GM21447 (cell line): ENCODE measurements at regions not wholly inside any gene's neighbourhood (a gene's known extent, or its start where the extent isn't known, plus 50 kb on each side); places are given as distances from the start of the nearest gene placed in this dataset.
"Not testable (repeated sequence)": the region's sequence is repeated elsewhere in the genome, so short reads cannot be mapped to it uniquely, and the experiment has no call there.

Experiments
- ATAC-seq: cut with Tn5 transposase; IDR thresholded peaks from one replicate; pipeline ENCODE4 v1.9.1; 2021; ENCODE audit not compliant: unreplicated experiment

DNA sequence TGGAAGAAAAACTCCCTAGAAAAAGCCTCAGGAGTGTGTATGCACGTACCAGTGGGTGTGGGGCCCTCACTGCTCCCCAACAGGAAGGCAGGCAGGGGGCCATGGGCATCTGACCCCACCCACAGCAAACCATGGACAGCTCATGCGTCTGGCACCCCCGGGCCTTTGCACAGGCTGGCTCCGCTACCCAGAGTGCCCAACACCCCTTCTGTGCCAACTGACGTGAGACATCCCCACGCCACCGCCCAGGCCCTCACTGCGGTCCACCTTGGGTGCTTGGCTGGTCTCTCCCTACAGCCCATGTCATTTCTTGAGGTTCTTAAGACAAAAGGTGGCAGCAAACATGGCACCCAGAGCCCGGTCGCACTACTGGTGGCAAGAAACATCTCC, 91.4 kb downstream of the NCOR2 start:
- ATAC-seq = no peak

DNA sequence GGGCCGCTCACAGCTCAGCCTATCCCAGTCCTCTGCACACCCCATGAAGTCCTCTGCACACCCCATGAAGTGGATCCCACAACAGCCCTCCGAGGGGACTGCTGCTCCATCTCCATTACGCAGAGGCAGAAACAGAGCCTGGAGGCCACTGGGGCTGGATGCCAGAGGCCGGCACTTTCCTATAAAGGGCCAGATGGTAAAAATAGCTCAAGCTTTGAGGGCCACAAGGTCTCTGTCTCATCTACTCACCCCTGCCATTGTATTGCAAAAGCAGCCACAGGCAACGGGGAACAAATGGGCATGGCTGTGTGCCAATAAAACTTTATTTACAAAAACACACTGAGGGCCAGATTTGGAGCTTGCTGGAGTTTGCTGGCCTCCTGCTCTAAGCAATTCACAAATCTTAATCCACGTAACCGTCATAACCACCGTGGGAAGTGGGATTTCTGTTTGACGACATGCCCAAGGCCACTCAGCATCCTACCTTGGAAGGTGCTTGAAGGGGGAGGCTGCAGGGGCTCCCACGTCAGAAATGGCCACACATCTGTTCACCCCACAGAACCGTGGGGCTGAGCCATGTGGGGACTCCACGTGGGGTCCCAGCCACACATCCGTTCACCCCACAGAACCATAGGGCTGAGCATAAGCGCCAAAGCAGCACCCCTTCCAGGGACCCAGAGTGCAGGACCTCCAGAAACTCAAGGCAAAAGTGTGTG, 92.0 kb downstream of the NCOR2 start:
- ATAC-seq = no peak

DNA sequence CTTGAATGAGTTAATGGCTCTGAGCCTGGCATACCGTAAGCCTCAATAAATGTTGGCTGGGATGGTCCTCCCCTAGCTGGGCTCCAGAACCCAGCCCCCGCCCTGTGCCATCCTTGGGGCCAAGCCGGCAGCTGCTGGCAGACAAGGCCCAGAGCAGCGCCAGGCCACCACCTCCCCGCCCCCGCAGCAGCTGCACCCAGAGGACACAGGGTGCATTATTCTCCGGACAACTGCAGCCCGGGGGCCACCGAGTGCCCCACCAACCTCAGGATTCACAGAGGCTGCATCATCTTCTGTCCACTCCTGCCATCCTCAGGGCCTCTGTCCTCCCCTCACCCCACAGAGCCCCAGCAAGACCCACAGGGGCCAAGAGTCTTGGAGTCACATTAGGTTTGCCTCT, 92.7 kb downstream of the NCOR2 start:
- no peak for ATAC-seq

DNA sequence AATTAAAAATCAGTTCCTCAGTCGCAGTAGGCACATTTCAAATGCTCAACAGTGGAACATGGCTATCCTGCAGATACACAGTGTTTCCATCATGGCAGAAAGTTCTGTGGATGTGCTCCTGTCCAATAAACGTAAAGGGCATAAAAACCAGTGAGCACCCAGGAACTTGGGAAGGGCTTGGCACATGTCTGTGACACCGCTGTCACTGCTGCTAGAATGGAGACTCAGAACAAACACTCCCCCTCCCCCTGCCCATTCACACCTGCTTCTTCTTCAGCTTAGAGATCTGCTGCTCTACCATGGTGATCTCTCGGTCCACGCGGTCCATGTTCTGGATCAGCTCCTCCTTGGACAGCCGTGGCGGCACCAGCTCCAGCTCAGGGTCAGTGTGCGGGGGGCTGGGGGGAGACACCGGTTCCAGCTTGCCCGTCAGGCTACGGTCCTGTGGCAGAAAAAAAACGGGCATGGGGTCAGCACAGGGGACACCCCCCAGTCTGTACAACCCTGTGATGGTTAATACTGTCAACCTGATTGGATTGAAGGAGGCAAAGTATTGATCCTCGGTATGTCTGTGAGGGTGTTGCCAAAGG, 94.6 kb downstream of the NCOR2 start:
- no peak for ATAC-seq

DNA sequence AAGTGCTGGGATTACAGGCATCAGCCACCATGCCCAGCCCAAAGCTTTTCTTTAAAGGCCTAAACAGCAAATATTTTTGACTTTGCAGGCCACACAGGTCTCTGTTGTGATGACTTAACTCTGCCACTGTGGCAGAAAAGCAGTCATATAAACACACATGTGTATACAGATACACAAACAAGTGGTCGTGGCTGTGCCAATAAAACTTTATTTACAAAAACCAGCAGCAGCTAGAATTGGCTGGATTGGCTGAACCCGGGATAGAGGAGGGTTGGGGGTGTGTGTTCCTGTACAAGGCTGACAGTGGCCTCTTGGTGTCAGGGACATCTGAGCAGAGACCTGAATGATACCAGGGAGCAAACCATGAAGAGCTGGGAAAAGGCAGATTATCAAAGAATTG, 95.6 kb downstream of the NCOR2 start:
- no peak for ATAC-seq

DNA sequence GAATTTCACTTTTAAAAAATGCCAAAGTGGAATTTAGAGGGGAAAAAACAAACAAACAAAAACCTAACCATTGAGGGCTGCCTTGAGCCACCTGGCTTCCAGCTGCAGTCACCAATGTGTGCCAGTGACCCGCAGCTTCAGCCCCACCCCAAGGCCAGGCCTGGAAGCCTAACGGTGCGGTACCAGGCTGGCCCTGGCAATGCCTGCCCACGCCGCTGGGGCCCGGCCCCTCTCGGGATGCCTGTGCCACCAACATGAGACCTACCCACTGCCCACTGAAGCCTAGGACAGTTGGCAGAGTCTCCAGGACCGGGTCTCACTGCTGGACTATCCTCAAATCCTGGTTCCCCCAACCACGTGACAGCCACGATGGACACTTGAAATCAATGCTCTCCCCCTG, 96.6 kb downstream of the NCOR2 start:
- no peak for ATAC-seq

DNA sequence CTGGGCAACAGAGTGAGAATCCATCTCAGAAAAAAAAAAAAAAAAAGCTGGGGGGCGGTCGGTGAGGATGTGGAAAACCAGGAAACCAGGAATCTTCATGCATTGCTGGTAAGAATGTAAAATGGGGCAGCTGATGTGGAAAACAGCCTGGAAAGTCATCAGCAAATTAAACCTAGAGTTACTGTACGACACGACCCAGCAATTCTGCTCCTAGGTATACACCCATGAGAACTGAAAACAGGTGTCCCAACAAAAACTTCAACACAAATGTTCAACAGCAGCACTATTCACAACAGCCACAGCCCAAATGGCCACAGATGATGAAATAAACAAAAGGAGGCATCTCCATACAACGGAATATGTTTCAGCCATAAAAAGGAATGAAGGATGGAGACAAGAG, 97.3 kb downstream of the NCOR2 start:
- no peak for ATAC-seq

DNA sequence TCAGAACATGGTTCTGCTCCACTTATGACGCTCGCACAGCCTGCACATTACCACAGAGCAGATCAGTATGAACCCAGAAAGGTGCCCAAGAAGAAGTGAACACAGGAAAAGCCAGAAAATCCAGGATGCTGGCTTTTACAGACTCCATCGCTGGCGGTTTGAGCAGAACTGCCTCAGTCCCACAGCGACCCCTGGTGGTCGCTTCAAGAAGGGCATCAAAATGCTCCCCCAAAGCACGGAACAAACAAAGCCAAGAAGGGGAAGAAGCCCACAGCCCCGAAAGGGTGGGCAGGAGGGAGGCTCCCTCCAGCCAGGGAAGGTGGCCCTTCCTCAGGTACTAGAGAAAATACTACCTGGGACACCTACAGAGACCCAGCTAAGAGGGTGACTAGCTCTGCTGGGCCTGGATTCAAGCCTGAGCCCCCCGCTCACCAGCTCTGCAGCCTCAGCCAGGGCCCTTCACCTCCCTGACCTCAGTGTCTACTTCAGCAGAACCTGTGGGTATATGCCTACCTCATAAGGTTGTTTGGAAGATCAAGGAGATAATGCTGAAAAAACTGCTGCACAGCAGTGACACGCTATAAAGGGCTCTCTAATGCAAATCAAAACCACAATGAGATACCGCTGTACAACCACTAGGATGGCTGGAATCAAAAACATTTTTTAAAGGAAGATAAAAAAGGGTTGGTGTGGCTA, 98.1 kb downstream of the NCOR2 start:
- no peak for ATAC-seq

DNA sequence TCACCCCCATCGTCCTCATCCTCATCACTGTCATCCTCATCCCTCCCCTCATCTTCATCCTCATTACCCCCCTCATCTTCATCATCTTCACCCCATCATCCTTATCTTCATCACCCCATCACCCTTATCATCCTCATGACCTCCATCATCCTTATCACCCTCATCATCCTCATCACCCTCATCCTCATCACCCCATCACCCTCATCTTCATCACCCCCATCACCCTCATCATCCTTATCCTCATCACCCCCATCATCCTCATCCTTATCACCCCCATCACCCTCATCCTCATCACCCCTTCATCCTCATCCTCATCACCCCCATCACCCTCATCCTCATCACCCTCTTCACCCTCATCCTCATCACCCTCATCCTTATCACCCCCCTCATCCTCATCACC, 99.9 kb downstream of the NCOR2 start:
- not testable (repeated sequence) for ATAC-seq

DNA sequence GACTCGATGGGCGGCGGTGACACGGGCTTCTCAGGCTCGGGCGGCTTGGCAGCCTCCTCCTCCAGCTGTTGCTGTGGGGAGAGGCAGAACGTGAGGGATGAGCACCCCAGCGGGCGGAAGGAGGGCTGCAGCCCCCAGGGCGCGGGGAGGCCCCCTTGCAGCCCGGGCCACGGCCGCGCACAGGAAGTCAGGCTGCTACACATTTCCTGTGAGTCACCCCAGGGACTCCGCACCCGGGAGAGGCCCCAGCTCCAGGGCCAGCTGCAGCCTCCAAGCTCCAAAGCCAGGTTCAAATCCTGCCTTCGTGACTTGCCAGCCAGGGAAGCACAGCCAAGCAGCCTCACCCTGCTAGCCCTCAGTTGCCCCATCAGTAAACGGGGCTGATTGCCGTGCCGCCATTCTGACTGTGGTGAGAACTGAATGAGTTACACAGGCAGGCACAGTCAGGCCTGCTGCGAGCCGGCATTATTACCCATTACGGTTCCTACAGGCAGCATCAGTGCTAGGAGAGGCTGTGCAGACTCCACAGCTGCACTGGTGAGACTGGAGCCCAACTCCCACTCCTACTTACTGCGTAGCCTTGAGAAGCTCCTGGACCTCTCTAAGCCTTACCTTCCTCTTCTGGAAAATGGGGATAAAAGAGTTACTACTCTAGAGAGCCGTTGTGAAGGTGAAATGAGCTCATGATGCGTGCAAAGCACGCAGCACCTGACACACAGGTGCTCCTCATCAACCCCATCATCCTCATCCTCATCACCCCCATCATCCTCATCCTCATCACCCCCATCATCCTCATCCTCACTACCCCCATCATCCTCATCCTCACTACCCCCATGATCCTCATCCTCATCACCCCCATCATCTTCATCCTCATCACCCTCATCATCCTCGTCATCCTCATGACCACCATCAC, 100.9 kb downstream of the NCOR2 start:
- peak; percentile 91 for ATAC-seq

DNA sequence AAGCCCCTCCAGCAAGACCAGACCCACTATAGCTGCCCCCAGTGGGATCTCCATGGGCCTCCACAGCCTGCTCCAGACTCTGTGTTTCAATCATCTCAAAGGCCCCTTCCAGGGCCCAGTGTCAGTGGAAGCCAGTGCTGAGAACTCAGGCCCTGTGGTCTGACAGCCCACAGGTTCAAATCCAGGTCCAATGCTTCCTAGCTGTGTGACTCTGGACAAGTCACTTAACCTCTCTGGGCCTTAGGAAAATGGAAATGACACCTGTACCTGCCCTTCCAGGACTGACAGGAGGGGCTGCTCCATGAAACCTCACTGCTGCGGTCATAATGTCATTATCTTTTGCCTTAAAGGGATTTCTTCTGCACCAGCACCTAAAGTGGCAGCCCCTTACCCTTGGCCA, 101.9 kb downstream of the NCOR2 start:
- ATAC-seq = no peak

DNA sequence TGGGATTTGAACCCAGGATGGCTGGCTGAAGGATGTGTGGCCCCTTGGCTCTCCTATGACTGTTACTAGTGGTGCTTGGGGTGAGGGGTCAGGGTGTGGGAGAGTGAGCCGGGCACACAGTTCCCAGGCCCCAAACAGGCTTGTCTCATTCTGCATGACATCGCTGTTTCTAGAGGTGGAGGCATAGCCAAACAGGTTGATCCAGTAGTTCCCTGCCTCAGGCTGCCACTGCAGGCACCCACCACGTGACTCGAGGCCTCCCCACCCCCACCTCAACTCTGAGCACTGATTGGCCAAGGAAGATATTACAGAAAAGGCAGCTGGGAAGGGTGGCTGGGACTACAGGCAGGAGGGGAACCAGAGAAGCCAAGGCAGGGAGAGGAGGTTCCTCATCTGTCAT, 102.6 kb downstream of the NCOR2 start:
- ATAC-seq = no peak

DNA sequence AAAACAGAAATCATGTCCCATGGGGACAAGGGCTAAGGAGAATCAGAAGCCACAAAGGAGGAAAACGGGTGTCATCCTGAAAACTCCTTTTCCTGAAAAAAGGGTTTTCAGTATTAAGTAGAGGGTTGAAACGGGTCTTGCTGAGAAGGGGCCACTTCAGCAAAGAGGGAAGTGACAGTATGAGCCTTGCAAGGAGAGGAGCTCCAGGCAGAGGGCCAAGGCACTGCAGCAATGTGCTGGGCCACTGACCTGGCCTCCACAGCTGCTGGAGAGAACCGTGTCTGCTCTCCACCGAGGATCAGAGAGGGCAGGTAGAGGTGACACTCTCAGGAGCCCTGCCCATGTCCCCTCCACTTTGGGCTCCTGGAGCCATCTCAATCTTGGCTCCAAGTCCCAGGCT, 103.3 kb downstream of the NCOR2 start:
- ATAC-seq = no peak

DNA sequence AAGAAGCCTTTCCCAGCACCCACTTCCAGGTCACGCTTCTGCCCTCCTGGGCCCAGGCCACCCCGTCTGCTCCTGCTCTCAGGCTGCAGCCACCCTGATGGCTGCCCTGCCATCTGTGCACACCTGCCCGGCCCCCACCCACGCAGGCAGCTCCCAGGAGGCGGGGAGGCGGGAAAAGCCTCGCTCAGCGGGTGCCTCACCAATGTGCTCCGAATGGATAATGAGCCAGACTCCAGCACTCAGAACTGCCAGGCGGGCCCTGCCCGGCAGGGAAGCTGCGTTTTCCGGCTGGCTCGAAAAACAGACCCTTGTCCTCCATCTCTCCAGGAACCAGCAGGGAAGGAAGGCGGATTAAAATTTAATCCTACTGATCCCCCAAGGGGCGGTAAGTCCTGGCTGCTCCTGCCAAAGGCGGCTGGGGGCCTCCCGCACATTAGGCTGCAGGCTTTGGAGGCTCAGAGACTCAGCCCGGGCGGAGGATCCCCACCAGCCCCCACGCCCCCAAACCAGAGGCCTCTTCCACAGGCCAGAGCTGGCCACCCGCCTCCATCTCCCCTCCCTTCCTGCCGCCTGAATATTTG, 104.0 kb downstream of the NCOR2 start:
- no peak for ATAC-seq

DNA sequence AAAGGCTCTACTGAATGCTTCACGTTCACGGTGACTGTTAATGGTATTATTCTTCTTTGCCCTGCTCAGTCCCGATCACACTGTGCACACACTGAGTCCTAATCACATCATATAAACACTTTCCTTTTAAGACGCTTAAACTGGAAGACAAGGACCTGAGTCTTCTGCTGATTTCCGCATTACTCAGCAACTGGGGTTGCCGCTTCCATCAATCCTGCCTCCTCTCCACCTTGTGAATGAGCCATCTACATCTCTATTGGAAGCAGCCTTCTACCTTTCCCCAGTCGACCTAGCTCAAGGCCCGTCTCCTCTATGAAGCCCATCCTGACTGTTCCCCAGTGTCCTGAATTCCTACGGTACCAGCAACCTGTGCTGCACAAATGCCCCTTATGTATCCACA, 104.7 kb downstream of the NCOR2 start:
- ATAC-seq = no peak

DNA sequence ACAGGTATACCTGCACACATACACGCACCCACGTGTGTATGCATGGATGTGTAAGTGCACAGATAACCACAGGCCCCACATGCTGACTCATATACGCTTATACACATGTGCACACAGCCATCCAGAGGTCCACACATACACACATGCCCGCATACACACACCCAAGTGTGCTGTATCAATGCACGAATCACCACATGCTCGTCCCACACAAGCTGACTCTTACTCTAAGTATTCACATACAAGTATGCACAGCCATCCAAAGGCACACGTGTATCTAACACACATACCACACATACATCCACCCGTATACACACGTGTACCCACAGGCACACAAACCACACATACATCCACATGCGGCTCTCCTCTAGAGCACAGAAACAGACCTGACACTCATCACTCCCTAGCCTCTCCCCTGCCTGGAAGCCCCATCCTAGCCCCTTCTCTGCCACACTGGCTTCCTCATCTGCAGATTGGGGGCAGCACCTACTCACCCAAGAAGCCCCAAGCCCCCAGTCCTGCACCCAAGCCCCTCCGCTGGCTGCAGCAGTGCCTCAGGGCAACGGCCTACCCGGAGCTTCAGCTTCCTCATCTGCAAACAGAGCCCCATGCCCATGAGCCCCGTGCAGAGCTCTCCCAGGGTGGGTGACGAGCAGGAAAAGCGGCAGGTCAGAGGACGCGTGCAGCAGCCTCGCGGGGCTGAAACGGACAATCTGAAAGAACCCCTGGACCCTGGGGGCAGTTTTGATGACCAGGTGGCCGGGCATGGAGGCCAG, 105.4 kb downstream of the NCOR2 start:
- ATAC-seq = no peak

DNA sequence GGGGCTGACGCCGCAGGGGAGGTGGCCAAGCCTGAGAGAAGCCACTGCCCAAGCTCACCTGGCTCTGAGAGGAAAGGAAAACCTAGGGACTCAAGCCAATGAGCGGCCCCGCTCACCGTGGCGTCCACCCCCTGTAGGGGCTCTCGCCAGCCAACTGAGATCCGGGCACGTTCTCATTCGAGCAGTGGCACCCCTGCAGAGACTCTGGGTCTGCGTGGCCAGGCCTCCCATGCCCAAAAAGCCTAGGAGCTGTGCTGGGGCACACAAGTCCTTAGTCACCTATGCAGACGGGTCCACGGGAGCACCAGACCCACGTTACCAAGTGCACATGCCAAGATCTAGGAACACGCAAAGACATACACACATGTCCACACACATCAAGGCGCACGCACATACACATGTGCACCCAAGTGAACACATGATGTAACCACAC, 106.2 kb downstream of the NCOR2 start:
- ATAC-seq = no peak

DNA sequence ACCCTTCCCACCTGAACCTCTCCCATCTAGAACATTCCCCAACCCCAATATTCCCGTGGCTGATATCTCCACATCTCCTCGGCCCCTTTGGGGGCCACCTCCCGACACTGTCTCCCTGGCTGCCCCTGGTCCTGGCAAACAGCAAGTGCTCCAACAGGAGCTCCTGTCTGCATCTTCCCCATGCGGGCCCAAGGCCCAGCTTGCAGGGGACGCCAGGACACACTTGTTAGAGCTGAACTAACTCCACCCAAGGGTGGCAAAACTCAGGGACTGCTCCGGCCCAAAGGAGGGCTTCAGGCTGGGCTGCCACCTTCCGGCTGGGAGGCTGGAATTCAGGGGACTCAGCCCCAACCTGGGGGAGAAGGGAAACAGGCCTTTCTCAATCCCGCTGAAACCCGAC, 106.6 kb downstream of the NCOR2 start:
- no peak for ATAC-seq

DNA sequence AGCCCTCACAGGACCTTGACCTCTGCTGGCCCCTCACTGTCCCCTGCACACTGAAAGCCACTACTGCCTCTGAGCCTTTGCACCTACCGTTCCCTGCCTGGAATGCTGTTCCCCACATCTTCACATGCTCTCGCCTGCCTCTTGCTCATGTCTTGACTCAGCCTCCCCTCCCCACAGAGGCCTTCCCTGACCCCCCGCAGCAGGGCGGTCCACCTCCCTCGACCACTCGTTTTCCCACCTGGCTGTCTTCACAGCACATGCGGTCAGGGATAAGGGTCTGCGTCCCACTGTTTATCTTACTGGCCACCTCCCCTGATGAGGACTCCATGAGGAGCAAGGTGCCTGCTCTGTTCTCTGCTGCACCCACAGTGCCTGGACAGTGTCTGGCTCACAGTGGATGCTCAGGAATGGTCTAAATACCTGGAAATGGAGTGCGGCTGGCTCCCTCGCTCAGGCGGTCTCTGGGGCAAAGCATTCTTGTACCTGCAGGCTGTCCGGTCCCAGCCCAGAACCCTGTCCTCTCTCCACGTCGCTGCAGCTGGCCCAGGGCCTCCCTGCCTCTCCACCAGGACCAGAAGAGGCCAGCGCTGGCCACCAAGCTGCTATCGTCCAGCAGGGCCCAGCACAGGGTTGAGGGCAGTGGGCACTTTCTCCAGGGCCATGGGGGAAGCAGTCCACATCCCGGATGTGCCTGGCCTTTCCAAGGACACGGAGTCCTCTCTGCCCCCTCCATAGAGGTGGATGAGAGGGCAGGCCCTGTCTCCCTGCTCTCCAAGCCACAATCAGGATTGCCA, 107.4 kb downstream of the NCOR2 start:
- ATAC-seq = no peak
